ENCODE measurements at regions not wholly inside any gene's neighbourhood (a gene's known extent, or its start where the extent isn't known, plus 50 kb on each side); places are given as distances from the start of the nearest gene placed in this dataset.

GRCh38 chr7:133180717-133181116, 72.2 kb upstream of the EXOC4 start:
- ATAC-seq (ENCODE audit: low read depth) (no peak), DNase-seq (no peak)
- CTCF ChIA-PET = no interaction called here
- peaks cover 11% of the 10 kb centered on the region for H3K9me3 Mint-ChIP-seq
- no peaks in the 10 kb centered on the region for H3K4me1 Mint-ChIP-seq
- H3K36me3 Mint-ChIP-seq (ENCODE audit: low read depth) = no peaks in the 10 kb centered on the region
- TF ChIP-seq CTCF (IDR thresholded peaks at IDR 0.05) = no peak
- peaks cover 20% of the 10 kb centered on the region for H3K27me3 Mint-ChIP-seq
- intact Hi-C loops (cut with micrococcal nuclease) = no loop called here
- POLR2A ChIA-PET = no interaction called here
- H3K27ac Mint-ChIP-seq = no peak overlapping the region
- H3K4me3 Mint-ChIP-seq = no peak overlapping the region

GRCh38 chr7:133183042-133183794, 69.7 kb upstream of the EXOC4 start:
- Mint-ChIP-seq H3K27ac (no peak overlapping the region), H3K4me3 (no peak overlapping the region), H3K4me1 (no peaks in the 10 kb centered on the region), H3K9me3 (peaks cover 12% of the 10 kb centered on the region), H3K27me3 (peaks cover 21% of the 10 kb centered on the region), H3K36me3 (ENCODE audit: low read depth) (no peaks in the 10 kb centered on the region)
- ChIA-PET POLR2A (no interaction called here), CTCF (no interaction called here)
- intact Hi-C loops (cut with micrococcal nuclease) = no loop called here
- DNase-seq (no peak), ATAC-seq (ENCODE audit: low read depth) (no peak)
- no peak for TF ChIP-seq CTCF (IDR thresholded peaks at IDR 0.05)

- ChIA-PET POLR2A (no interaction called here), CTCF (no interaction called here)
- Mint-ChIP-seq H3K4me3 (no peak overlapping the region), H3K36me3 (ENCODE audit: low read depth) (no peaks in the 10 kb centered on the region), H3K9me3 (peaks cover 5% of the 10 kb centered on the region), H3K27ac (no peak overlapping the region), H3K27me3 (peaks cover 14% of the 10 kb centered on the region), H3K4me1 (no peaks in the 10 kb centered on the region)
- no peak for TF ChIP-seq CTCF (IDR thresholded peaks at IDR 0.05)
- intact Hi-C loops (cut with micrococcal nuclease) = no loop called here
- ATAC-seq (ENCODE audit: low read depth) = no peak
- DNase-seq = no peak
Measured at GRCh38 chr7:133183969-133184368, 68.9 kb upstream of the EXOC4 start.

GRCh38 chr7:133185512-133185911, 67.4 kb upstream of the EXOC4 start:
- Mint-ChIP-seq H3K9me3 (peaks cover 4% of the 10 kb centered on the region), H3K27me3 (peaks cover 12% of the 10 kb centered on the region), H3K27ac (no peak overlapping the region), H3K4me3 (no peak overlapping the region), H3K36me3 (ENCODE audit: low read depth) (no peaks in the 10 kb centered on the region), H3K4me1 (no peaks in the 10 kb centered on the region)
- ATAC-seq (ENCODE audit: low read depth) (no peak), DNase-seq (no peak)
- ChIA-PET POLR2A (no interaction called here), CTCF (no interaction called here)
- TF ChIP-seq CTCF (IDR thresholded peaks at IDR 0.05) = no peak
- intact Hi-C loops (cut with micrococcal nuclease) = no loop called here

- H3K27me3 Mint-ChIP-seq = peaks cover 12% of the 10 kb centered on the region
Measured at GRCh38 chr7:133186060-133186459, 66.8 kb upstream of the EXOC4 start.

More at GRCh38 chr7:133186060-133186459, 66.8 kb upstream of the EXOC4 start:
- peaks cover 4% of the 10 kb centered on the region for H3K9me3 Mint-ChIP-seq
- no peaks in the 10 kb centered on the region for H3K4me1 Mint-ChIP-seq
- no peak overlapping the region for H3K4me3 Mint-ChIP-seq
- intact Hi-C loops (cut with micrococcal nuclease) = no loop called here
- ChIA-PET CTCF (no interaction called here), POLR2A (no interaction called here)
- no peak overlapping the region for H3K27ac Mint-ChIP-seq
- DNase-seq (no peak), ATAC-seq (ENCODE audit: low read depth) (no peak)
- no peak for TF ChIP-seq CTCF (IDR thresholded peaks at IDR 0.05)
- no peaks in the 10 kb centered on the region for H3K36me3 Mint-ChIP-seq (ENCODE audit: low read depth)
